Breast epithelium (tissue), 4 donors: ENCODE measurements at regions not wholly inside any gene's neighbourhood (a gene's known extent, or its start where the extent isn't known, plus 50 kb on each side); places are given as distances from the start of the nearest gene placed in this dataset.

Experiments
- DNase-seq, 2 donors: peaks; one replicate each; pipeline ENCODE4 v3.0.0-alpha.2; 2019; ENCODE audit warnings: low spot score in 2 of 2
- H3K27ac ChIP-seq, 2 donors: fragments of 200-600 bp; sonication (generic) in 1 of 2; one replicate each; pipeline ENCODE4 v1.5.1; 2016 to 2019; ENCODE audit warnings: mild to moderate bottlenecking in 1 of 2
- H3K27me3 ChIP-seq, 2 donors: fragments of 200-600 bp; sonication (generic) in 1 of 2; one replicate each; pipeline versions ENCODE4 v1.5.1 to v1.6.0; 2017 to 2019; ENCODE audit warnings: control low read depth in 1 of 2, mild to moderate bottlenecking in 1 of 2
- H3K36me3 ChIP-seq: fragments of 200-600 bp; one replicate; pipeline ENCODE4 v1.5.1; 2019
- H3K4me1 ChIP-seq, 2 donors: fragments of 200-600 bp; sonication (generic); one replicate each; pipeline ENCODE4 v1.5.1; 2016 to 2019; ENCODE audit warnings: control low read depth in 1 of 2
- H3K4me3 ChIP-seq, 3 donors: fragments of 200-600 bp; sonication (generic); 1 replicate in 2 of 3; 2 replicates in 1 of 3; pipeline ENCODE4 v1.5.1; 2016 to 2019; ENCODE audit warnings: mild to moderate bottlenecking in 3 of 3, moderate library complexity in 2 of 3
- H3K9me3 ChIP-seq, 2 donors: fragments of 200-600 bp; sonication (generic) in 1 of 2; one replicate each; pipeline ENCODE4 v1.5.1; 2016 to 2019; ENCODE audit warnings: control low read depth in 1 of 2
- CTCF ChIP-seq, 3 donors: fragments of 450-650 bp; IDR thresholded peaks; one replicate each; pipeline ENCODE4 v1.5.1; 2016 to 2017; ENCODE audit warnings: antibody characterized with exemption in 3 of 3, mild to moderate bottlenecking in 3 of 3, moderate library complexity in 3 of 3
- POLR2A ChIP-seq: fragments of 450-650 bp; IDR thresholded peaks from one replicate; pipeline ENCODE4 v1.6.1; 2016; ENCODE audit warnings: antibody characterized with exemption, mild to moderate bottlenecking, moderate library complexity
- POLR2AphosphoS5 ChIP-seq, 3 donors: sonication (generic); formaldehyde crosslinking; IDR thresholded peaks; one replicate each; pipeline ENCODE4 v1.6.1; 2017; ENCODE audit warnings: antibody characterized with exemption in 3 of 3
- intact Hi-C: fragments of 100-400 bp; cut with DNase I; formaldehyde crosslinking; loops from one replicate; pipeline ENCODE4 v1.15.1; 2023; ENCODE audit warnings: low total_unique reads

GRCh38 chrY:17277056-17277455 lies 603.0 kb downstream of the CDY2B start:
- DNase-seq: no peak

DNA sequence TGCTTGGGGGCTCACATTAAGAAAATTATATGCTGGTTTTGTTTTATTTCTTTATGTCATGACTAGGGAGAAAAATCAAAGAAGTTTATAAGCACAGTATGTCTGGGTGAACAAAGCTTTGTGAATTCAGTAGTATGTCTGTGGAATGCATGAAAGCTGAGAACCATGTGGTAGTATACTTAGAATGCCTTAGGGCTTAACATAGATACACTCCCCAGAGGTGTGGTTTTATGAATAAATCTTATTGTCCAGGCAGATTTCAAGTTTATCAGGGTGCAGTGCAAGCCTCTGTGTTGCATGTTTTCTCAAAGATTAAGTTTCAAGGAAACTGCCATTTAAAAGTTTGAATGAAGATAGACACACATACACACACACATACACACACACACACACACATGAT lies 620.5 kb downstream of the CDY2B start:
- no peak for DNase-seq
- Histone ChIP-seq H3K27me3 (no peaks in the 10 kb centered on the region), H3K4me1 (no peaks in the 10 kb centered on the region), H3K36me3 (no peaks in the 10 kb centered on the region), H3K4me3 (no peak overlapping the region), H3K27ac (no peak overlapping the region), H3K9me3 (no peaks in the 10 kb centered on the region)
- intact Hi-C loops: no loop called here
- no peak for TF ChIP-seq POLR2AphosphoS5 (IDR thresholded peaks at IDR 0.05)
- TF ChIP-seq POLR2A: no peak
- no peak for TF ChIP-seq CTCF (IDR thresholded peaks at IDR 0.05)

More at GRCh38 chrY:17277056-17277455, 603.0 kb downstream of the CDY2B start:
- Histone ChIP-seq H3K9me3 (no peaks in the 10 kb centered on the region), H3K36me3 (no peaks in the 10 kb centered on the region), H3K4me1 (no peaks in the 10 kb centered on the region), H3K27ac (no peak overlapping the region), H3K4me3 (no peak overlapping the region), H3K27me3 (no peaks in the 10 kb centered on the region)
- intact Hi-C loops: no loop called here
- TF ChIP-seq POLR2AphosphoS5 (IDR thresholded peaks at IDR 0.05): no peak
- no peak for TF ChIP-seq CTCF (IDR thresholded peaks at IDR 0.05)
- no peak for TF ChIP-seq POLR2A

DNA sequence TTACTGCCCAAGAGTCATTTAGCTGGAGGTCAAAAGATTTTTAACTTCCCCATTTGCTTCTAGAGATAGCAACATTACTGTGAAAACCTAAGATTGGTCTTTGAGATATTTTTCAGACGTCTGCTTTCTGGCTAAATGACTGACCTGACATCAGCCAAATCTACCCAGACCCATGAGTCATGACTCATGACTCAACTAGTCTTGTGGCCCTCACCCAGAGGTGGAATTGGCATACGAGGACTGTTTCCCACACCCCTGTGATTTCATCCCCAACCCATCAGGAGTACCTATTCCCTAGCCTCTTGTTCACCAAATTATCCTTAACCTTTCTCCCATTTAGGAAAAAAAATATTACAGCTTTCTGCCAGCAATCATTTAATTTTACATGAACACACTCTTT lies 641.6 kb downstream of the CDY2B start:
- DNase-seq: no peak

GRCh38 chrY:17235769-17236168 lies 644.3 kb downstream of the CDY2B start:
- no peaks in the 10 kb centered on the region for H3K9me3 ChIP-seq
- intact Hi-C loops: no loop called here

More for the DNA sequence above, 641.6 kb downstream of the CDY2B start:
- Histone ChIP-seq H3K36me3 (no peaks in the 10 kb centered on the region), H3K4me3 (no peak overlapping the region), H3K4me1 (no peaks in the 10 kb centered on the region), H3K27me3 (no peaks in the 10 kb centered on the region), H3K27ac (no peak overlapping the region), H3K9me3 (no peaks in the 10 kb centered on the region)
- intact Hi-C loops: no loop called here
- TF ChIP-seq CTCF (IDR thresholded peaks at IDR 0.05) (no peak), POLR2A (no peak), POLR2AphosphoS5 (IDR thresholded peaks at IDR 0.05) (no peak)

More at GRCh38 chrY:17235769-17236168, 644.3 kb downstream of the CDY2B start:
- no peak for TF ChIP-seq CTCF (IDR thresholded peaks at IDR 0.05)
- no peak for TF ChIP-seq POLR2AphosphoS5 (IDR thresholded peaks at IDR 0.05)
- no peak for TF ChIP-seq POLR2A
- Histone ChIP-seq H3K27me3 (no peaks in the 10 kb centered on the region), H3K4me1 (no peaks in the 10 kb centered on the region), H3K27ac (no peak overlapping the region), H3K4me3 (no peak overlapping the region), H3K36me3 (no peaks in the 10 kb centered on the region)
- DNase-seq: no peak
